ENCODE measurements at regions not wholly inside any gene's neighbourhood (a gene's known extent, or its start where the extent isn't known, plus 50 kb on each side); places are given as distances from the start of the nearest gene placed in this dataset.

DNA sequence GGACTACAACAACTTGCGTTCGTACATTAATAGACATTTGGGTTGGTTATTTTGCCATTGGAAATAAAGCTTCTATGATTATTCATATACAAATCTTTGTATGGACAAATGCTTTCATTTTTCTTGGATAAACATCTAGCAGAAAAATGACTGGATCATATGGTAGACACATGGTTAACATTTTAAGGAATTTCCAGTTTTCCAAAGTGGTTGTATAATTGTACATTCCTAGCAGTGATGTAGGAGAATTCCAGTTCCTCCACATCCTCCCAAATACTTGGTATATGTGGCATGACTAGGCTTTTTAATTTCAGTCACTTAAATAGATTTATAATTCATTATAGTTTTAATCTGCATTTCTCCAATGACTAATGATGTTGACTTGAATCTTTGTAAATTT, 246.2 kb upstream of the NCAM1 start:
- DNase-seq (ENCODE audit: low read depth): no peak

DNA sequence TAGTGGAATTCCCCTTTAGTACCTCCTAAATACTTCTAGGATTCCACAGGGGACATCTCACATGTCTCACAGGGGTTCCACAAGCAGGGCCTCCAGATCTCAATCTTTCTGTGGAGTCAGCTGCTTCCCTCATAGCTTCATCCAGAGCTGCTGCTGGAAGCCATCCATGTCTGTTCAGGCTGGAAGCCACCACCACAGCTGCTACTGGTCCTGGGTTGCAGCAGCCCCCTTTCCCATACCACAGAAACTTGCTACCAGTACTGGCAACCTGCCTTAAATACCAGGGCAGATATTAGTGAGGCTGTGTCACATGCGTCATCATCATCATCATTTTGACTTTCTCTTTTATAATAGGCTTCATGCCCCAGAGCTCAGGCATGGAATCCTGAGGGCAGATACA, 242.7 kb upstream of the NCAM1 start:
- DNase-seq (ENCODE audit: low read depth): no peak

DNA sequence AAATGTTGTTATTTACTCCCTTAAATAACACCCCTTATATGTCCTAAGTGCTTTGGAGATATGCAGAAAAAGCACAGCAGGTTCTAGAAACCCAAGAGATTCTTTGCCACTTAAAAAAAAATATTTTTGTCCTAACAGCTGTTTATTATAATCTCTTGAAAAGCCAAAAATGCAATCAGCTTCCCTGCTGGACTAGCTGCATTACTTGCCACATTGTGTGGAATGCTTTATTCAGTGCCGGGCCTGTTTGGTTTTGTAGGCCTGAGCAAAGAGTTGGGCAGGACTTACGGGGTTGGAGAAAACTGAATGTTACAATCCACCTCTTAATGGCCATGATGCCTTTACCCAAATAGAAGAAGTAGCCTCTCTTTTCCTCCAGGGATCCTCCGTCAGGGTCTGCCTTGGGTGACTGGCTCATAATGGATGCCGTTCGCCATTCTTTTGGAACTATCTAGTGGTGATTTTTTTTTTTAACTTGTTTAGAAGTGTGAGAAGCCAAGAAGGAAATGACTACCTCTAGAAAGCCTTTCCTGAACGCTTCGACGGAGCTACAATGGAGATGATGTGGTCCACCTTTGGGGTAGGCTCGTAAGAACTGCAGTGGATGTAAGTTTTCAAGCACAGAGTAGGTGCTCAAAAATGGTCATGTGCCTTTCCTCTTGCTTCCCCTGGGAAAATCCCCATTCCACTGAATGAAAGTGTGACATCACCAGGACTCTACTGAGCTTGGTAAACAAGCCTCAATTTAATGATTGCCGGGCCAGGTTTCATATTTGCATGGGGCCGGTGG, 241.3 kb upstream of the NCAM1 start:
- no peak for DNase-seq (ENCODE audit: low read depth)

DNA sequence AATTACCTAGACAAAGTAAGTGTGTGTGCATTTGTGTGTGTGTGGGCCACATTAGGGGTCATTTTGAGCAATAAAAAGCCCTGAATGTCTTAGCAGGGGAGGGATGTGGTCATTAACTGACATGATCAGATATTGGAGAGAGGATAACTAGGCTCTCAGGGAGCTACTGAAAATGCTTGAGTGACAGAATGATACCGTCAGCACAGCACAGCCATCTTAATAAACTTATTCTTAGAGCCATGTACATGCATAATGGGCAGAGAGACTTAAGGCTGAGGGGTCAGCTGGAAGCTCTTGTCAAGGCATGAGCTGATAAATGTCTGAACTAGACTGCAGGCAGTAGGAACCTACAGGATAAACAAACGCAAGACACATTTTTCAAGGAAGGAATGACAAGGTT, 239.1 kb upstream of the NCAM1 start:
- no peak for DNase-seq (ENCODE audit: low read depth)

DNA sequence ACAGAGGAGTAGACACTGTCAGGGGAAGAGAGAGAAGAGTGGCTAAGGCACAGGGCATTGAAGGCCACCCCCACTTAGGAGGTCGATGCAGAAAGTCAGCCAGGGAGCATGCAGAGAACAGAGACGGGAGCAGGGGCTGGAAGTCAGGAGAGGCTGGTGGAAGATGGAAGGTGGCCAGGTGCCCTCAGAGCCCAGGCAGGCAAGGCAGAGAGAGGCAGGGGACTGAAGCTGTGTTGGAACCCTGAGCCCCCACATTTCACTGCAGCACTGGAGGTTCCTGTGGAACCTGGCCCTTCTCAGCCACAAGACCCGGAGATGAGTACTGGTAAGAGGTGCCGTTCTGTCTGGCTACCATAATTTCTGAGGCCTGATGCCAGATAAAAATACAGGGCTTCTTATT, 238.3 kb upstream of the NCAM1 start:
- no peak for DNase-seq (ENCODE audit: low read depth)

DNA sequence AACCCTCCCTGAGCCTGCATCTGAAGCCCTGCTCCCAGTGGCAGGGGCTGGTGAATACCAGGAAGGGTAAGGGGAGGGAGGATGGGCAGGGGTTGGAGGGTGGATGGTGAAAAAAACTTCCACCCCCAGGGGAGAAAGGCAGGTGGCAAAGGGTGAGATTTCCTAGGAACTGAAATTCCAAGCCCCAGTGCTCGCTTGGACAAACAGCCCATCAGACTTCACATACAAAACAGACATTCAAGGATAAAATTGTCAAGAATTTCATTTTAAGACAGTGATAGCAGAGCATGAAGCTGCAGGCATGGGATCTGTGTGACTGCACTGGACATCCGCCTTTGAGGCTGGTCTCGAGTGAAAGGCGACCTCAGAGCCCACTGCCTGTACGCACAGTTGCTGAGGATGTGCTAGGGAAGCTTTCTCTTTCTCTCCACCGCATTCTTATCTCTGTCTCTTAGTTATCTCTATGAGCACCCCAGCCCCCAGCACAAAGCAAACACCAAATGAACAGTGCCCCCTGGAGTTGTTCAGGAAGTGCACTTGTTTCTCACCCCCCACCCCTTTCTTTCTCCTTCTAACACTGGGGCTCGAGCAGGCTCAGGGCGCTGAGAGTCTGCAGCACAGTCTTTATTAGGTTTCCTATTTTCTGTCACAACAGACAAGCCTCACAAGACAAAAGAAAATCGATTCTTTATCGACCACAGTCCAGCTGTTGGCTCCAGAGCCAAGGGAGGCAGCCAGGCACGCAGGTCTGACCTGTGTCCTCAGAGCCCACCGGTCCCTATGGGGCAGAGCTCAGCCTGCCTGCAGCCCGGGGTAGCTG, 237.3 kb upstream of the NCAM1 start:
- no peak for DNase-seq (ENCODE audit: low read depth)

DNA sequence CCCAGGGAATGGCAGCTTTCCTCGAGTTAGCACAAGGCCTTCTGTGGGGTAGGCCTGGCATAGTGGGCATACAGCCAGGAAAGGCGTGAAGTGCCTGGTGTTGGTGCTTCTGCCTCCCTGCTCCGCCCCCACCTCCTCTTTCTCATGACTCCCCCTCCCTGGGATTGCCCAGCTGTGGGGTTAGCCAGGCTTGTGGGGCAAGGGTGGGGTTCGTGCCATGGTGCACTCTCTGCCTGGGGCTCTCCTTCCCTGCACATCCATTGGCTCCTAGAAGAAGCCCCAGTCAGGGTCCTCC, 236.8 kb upstream of the NCAM1 start:
- no peak for DNase-seq (ENCODE audit: low read depth)

DNA sequence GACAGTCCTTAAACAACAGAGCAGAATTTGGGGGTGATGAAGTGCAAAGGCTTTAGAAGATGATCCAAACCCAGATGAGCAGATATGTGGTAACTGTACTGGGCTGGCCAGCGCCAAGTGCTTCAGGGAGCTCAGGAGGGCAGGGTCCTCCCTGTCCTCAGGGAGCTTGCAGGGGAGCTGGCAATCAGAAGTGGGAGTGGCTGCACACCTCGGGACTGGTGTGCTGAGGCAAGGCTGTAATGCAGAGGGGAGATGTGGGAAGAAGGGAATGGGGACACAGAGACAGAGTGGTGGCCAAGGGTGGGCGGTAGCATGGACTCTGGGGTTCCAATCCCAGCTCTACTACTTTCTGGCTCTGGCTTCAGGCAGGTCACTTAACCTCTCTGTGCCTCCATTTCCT, 235.6 kb upstream of the NCAM1 start:
- no peak for DNase-seq (ENCODE audit: low read depth)

DNA sequence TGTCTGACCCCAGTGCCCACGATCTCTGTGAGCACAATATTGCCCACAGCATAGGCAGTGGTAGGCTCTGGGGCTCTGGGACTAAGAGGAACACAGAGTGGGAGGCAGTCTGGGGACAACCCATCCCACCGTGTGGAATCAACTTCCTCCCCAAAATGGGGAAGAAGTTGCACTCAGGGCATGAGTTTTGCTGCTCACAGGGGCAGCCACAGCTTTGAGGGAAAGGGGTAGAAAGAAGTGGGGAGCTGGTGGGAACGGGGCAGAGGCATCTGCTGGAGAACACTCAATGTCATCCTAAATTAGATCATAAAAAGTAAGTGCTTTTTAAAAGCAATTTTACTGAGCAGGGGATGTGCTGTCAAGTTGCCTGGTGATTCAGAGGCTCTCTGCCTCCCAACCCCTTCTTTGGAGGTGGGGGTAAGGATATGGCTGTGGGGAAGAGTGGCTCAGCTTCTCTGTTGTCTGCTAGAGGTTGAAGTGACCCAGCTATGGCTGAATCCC, 233.8 kb upstream of the NCAM1 start:
- no peak for DNase-seq (ENCODE audit: low read depth)

DNA sequence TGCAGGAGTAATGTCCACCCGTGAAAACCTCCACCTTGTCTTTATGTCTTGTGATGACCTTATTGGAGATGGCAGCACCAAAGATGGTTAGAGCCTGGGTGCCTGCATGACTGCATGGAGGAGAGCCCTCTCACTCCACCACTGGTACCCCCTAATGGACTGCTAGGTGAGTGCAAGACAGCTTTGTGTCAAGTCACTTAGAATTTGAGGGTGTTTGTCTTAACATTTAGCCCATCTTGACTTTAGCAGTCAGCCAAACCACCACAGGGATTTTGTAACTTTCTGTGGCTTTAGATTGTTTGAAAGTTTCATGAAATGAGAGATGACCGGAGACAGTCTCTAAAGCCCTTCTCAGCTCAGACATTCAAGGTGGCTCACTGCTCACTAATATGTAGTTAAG, 232.9 kb upstream of the NCAM1 start:
- DNase-seq (ENCODE audit: low read depth): no peak

DNA sequence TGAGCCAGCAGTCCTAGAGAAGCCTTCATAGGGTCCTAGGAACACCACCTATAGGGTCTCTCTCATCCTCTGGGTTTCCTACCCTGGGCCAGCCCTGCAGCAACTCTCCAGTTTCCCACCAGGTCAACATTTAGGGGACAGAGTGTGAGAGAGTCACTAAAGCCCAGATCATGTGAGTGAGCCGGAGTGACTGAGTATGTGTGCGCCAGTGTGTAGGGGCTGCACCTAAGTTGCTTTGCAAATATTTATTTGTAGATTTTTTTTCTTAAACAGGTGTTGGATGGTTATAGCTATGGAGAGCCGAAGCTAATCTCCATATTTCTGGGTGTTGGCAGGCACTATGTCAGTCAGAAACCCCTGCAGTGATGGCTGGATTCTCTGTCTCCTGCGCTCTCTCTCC, 232.5 kb upstream of the NCAM1 start:
- DNase-seq (ENCODE audit: low read depth): no peak

DNA sequence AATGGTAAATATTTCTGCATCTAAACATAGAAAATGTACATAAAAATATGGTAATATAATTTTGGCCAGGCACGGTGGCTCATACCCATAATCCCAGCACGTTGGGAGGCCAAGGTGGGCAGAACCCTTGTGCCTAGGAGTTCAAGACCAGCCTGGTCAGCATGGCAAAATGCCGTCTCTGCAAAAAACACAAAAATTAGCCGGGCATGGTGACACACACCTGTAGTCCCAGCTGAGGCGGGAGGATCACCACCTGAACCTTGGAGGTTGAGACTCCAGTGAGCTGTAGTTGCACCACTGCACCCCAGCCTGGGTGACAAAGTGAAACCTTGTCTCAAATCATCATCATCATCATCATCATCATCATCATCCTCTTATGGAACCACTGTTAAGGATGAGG, 230.6 kb upstream of the NCAM1 start:
- DNase-seq (ENCODE audit: low read depth): no peak

DNA sequence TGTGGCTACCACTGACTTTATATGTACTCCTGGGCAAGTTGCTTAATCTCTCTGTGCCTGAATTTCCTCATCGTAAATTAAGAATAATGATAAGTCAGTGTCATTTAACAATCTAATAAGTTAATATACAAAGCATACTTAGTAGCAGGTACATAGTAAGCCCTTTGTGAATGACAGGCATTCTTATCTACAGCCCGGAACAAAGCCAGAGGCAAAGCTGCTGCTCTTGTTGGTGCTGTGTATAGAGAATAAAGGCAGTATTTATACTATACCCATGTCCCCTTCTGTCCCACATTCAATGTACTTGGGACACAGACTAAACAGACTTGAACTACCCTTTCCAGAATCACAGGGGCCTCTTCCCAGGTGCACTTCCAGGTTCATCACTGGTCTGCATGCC, 229.7 kb upstream of the NCAM1 start:
- DNase-seq (ENCODE audit: low read depth): no peak

DNA sequence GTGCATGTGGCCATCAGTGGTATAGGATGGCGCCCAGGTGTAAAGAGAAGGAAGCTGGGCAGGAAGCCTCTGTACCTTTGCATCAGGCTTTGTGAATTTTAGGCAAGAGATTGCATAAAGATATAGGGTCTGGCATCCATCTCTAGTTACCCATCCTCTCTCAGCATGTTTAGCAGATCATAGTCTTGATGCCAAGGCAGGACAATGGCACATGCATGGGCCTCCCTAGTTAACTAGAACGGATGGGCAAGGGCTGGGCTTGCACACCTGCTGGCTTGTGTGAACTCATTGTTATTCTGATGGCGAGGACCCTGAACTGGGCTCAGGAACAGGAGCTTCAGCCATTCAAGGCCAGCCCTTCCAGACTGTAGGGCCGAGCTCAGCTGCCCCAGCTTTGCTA, 229.2 kb upstream of the NCAM1 start:
- no peak for DNase-seq (ENCODE audit: low read depth)

DNA sequence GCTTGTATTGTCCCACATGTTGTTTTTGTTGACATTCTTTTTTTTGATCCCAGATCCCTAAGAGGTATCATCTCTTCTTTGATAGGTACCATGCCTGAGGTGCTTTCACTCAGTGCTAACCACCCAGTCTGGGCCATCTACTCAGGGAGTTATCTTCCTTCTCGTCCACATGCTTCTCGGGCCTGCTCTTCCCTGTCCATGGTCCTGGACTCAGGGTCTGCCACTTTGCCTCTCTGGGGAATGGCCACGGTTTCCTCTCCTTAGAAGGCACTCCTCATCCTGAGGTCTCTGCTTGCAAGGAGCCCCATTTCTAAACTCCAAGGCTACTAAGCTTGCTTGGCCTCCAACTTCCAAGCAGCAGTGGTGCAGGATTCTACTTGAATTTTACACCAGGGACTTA, 227.0 kb upstream of the NCAM1 start:
- DNase-seq (ENCODE audit: low read depth): no peak

DNA sequence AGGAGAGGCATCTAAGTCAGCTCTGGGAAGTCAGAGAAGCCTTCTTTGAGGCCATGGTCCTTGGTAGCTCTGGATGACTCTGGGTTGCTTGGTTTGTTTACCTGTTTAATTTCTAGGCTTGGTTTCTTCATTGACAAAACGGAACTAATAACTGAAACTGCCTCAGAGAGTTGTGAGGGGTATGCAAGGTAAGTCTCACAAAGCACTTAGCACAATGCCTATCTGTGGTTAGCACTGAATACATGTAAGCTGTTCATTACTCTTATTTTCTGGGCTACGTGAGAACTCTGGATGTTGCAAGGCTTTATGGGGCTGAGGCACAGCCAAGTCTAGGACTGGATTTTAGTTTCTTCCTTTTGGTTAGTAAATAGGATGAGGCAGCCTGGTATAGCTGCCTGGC, 225.8 kb upstream of the NCAM1 start:
- no peak for DNase-seq (ENCODE audit: low read depth)

DNA sequence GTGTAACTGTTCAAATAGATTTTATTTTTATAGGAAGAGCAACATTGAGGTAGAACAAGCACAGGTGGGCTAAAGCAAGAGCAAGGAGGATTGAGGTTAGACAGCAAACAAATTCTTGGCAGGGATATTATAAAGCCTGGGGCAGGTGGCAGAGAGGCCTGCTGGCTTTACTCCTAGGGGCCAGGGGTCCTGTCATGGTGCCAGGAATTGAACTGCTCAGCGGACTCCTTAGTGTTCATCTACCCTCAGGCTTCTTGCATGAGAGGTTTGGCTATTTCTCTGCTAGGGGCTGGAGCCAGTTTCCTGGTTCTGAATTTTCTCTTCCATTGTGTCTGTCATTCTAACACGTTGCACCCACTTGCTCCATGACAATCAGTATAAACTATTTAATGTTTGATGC, 217.2 kb upstream of the NCAM1 start:
- no peak for DNase-seq (ENCODE audit: low read depth)

DNA sequence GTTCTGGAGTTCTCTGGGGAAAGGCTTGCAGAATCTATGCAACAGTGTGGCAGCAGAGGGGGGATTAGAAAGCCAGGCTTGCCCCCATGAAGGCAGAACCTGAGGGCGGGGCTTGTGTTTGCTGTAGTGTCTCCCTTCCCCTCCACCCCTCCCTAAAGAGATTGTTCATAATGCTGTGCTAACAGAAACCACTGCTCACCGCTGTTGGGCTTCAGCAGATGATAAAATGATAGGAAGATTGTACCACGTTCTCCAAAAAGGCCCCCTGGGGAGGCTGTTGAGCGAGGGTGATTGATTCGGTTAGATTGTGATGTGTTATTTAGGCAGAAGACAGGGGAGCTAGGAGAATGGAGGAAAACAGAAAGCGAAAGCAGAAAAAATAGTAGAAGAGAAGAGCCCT, 215.2 kb upstream of the NCAM1 start:
- no peak for DNase-seq (ENCODE audit: low read depth)

DNA sequence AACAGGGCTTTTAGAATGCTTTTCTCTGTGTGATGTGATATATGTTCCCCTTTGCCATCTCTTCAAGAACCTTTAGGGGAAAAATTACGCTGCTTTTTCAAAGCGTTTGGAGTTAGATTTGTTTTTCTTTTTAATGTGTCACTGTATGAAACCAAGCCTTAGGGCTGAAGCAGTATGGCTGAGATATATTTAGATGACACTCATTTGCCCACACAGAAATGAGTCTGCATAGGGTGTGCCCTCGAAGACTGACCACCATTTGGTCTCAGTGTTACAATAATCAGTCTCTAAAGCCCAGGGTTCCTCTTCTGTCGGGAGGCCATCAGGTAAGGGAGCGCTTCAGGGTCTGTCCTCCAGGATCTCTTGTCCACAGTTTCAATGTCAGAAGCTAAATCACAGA, 213.0 kb upstream of the NCAM1 start:
- DNase-seq (ENCODE audit: low read depth): no peak

DNA sequence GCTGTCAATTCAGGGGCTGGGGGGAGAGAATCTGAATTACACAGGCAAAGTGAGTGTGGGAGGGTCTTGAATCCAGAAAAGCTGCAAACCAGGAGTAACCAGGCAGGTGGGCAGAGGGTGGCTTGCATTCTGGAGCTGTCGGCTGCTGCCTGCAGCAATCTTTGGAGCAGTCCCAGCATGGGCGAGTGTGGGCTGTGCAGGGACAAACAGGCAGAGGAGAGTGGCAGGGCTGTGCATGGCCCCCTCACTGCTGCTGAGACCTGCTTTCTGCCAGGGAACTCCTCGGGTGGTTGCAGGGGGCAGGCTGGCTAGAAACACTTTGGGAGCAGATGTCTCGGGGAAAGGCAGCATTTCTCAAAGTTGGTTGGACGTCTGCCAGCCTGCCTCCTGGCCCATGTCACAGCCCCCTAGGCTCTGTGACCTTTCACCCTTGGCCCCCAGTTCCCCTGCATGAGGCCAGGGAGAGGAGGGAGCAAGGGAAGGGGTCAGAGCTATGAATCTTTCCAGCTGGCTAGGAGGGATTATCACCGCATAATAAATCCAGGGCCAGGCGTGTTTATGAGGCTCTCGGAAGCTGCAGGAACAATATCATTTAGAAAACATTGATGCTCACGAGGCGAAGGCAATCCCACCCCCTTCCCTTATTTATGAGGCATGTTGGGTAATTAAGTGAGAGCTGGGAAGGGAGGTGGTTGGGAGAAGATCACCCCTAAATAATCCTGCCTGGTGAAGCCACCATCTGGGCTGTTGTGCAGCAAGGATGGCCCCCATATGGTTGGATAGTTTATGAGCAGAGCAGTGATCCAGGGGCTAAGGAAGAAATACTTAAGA, 212.3 kb upstream of the NCAM1 start:
- no peak for DNase-seq (ENCODE audit: low read depth)

DNA sequence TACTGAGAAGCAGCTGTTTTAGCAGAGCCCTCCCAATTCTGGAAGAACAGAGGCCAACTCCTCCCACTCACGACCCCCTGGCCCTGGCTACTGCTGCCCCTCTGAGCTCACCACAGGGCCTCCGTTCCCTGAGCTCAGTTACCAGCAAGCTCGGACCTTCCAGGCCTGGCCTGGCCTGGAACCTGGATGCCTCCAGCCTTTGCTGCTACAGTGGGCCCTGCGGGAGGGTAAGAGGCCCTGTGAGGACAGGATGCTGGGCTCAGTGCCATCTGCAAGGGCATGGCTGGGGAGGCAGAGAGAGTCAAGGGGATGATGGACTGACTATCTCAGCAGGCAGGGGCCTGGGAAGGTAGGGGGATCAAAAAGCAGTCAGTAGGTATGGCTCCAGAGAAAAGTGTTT, 209.9 kb upstream of the NCAM1 start:
- no peak for DNase-seq (ENCODE audit: low read depth)

DNA sequence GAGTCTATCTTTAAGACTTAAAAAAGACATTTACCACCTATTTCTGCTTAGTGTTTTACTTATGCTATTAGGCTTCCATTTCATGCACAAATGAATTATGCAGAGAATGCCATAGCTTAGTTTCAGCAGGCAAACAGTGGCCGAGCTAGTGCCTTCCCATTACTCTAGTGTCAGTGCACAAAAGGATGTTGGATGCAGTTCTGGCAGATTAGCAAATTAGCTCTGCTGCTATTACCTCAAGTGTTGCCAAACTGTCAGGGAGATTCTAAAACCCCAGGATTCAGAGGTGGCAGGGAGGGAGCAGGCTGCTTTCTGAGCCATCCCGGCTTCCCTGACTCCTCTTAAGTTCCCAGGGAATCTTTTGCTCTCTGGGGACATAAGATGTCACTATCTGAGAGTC, 209.4 kb upstream of the NCAM1 start:
- no peak for DNase-seq (ENCODE audit: low read depth)

DNA sequence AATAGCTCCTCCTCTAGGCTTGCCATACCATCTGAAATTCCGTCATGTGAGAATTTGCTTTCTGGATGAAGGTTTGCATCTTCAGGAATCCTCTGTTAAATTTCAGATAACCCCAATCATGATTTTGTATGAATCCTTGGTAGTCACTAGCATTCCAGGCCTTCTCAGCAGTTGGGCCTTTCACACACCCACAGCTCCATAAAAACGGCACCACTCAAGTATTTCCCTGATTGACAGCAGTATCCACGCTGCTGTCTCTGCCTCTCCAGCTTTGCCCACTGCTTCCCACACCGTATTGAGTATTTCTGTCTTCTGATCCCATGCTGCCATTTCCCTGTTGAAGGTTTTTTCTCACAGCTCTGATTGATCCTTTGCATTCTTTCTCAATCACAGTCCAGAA, 208.7 kb upstream of the NCAM1 start:
- DNase-seq (ENCODE audit: low read depth): no peak
